HepG2 (cell line): ENCODE measurements at regions not wholly inside any gene's neighbourhood (a gene's known extent, or its start where the extent isn't known, plus 50 kb on each side); places are given as distances from the start of the nearest gene placed in this dataset.

ENCODE experiments used
- EP300 ChIP-seq, 3 experiments: sonication (generic) in 1 of 3; formaldehyde crosslinking in 1 of 3; IDR thresholded peaks; 2 replicates each; pipeline versions ENCODE4 v1.5.1 to v1.6.1; 2011 to 2020; ENCODE audit warnings: low read depth in 2 of 3, low read length in 2 of 3, borderline replicate concordance in 1 of 3, improper control_type of control experiment in 1 of 3, mild to moderate bottlenecking in 1 of 3, missing genetic modification reagents in 1 of 3, moderate library complexity in 1 of 3
- FOXM1 ChIP-seq: sonication (generic); formaldehyde crosslinking; IDR thresholded peaks from 2 replicates; pipeline ENCODE4 v1.5.0; 2020; ENCODE audit warnings: missing genetic modification reagents
- TAF1 ChIP-seq: sonication (generic); formaldehyde crosslinking; IDR thresholded peaks from 2 replicates; pipeline ENCODE4 v1.4.0; 2020; ENCODE audit warnings: missing genetic modification reagents
- ZBTB7B ChIP-seq: sonication (generic); formaldehyde crosslinking; IDR thresholded peaks from 2 replicates; pipeline ENCODE4 v1.4.0; 2020; ENCODE audit warnings: missing genetic modification reagents

GRCh38 chr6:168155193-168155592 lies 76.2 kb upstream of the FRMD1 start:
- TF ChIP-seq ZBTB7B (CRISPR knock-in tag): no peak
- no peak for TF ChIP-seq EP300 (IDR thresholded peaks at IDR 0.05; ENCODE audit: low read depth in 2 of 2, low read length in 2 of 2)
- no peak for TF ChIP-seq EP300 (CRISPR knock-in tag; IDR thresholded peaks at IDR 0.05; ENCODE audit: borderline replicate concordance)
- no peak for TF ChIP-seq TAF1
- TF ChIP-seq FOXM1: no peak
